ENCODE measurements at regions not wholly inside any gene's neighbourhood (a gene's known extent, or its start where the extent isn't known, plus 50 kb on each side); places are given as distances from the start of the nearest gene placed in this dataset.

- peak; percentile 65 to 89 for DNase-seq (ENCODE audit: low read depth in 2 of 2)
- no peak overlapping the region for H3K4me3 ChIP-seq (replicated peaks in 1 of 2; ENCODE audit: low read depth in 2 of 2, low read length in 2 of 2)
- TF ChIP-seq, protein P1, sequence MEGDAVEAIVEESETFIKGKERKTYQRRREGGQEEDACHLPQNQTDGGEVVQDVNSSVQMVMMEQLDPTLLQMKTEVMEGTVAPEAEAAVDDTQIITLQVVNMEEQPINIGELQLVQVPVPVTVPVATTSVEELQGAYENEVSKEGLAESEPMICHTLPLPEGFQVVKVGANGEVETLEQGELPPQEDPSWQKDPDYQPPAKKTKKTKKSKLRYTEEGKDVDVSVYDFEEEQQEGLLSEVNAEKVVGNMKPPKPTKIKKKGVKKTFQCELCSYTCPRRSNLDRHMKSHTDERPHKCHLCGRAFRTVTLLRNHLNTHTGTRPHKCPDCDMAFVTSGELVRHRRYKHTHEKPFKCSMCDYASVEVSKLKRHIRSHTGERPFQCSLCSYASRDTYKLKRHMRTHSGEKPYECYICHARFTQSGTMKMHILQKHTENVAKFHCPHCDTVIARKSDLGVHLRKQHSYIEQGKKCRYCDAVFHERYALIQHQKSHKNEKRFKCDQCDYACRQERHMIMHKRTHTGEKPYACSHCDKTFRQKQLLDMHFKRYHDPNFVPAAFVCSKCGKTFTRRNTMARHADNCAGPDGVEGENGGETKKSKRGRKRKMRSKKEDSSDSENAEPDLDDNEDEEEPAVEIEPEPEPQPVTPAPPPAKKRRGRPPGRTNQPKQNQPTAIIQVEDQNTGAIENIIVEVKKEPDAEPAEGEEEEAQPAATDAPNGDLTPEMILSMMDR (IDR thresholded peaks at IDR 0.05; ENCODE audit: low read depth, low read length) = peak; percentile 57
Measured at GRCh38 chr5:9851458-9851857, 221.3 kb upstream of the TAS2R1 start.

- TF ChIP-seq, protein P1 (IDR thresholded peaks at IDR 0.05; ENCODE audit: low read depth, low read length) = no peak
- H3K4me3 ChIP-seq (replicated peaks in 1 of 2; ENCODE audit: low read depth in 2 of 2, low read length in 2 of 2) = no peak overlapping the region
- DNase-seq (ENCODE audit: low read depth in 2 of 2) = no peak
Measured at GRCh38 chr5:9850456-9850855, 220.3 kb upstream of the TAS2R1 start.

DNA sequence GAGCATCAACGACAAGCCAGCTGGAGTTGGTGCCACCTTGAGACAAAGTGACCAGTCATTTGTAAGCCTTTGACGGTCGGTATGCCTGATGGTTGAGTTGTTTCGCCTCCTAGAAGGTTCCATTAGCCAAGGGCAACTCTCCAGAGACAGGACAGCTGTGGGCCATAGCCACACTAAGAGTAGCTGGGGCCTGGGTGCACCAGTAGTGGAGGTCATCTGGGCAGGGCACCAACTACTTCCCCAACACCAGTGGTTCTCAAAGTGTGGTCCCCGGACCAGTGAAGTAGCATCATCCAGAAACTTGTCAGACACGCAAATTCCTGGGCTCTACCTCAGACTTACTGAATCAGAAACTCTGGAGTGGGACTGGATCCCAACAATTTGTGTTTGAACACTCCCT, 217.5 kb upstream of the TAS2R1 start:
- H3K4me3 ChIP-seq (replicated peaks in 1 of 2; ENCODE audit: low read depth in 2 of 2, low read length in 2 of 2) = no peak overlapping the region
- DNase-seq (ENCODE audit: low read depth in 2 of 2) = no peak
- TF ChIP-seq, protein P1 (IDR thresholded peaks at IDR 0.05; ENCODE audit: low read depth, low read length) = no peak

DNA sequence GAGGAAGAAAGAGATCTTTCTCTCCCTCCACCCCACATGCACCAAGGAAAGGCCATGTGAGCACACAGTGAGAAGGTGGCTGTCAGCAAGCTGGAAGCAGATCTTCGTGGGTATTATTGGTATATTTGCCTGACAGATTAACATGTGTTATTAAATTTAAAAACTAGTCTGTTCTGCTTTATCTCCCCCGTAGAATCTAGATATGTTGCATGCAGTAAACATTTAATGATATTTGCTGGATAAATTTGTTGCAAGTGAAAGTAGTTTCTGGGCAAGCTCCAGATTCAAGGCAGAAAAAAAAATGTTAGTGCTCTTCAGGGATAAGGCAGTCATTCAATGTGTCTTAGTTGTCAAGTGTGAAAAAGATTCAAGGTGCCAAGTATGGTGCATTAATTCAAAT, 215.0 kb upstream of the TAS2R1 start:
- no peak for DNase-seq (ENCODE audit: low read depth in 2 of 2)
- TF ChIP-seq, protein P1 (IDR thresholded peaks at IDR 0.05; ENCODE audit: low read depth, low read length) = no peak
- no peak overlapping the region for H3K4me3 ChIP-seq (replicated peaks in 1 of 2; ENCODE audit: low read depth in 2 of 2, low read length in 2 of 2)

DNA sequence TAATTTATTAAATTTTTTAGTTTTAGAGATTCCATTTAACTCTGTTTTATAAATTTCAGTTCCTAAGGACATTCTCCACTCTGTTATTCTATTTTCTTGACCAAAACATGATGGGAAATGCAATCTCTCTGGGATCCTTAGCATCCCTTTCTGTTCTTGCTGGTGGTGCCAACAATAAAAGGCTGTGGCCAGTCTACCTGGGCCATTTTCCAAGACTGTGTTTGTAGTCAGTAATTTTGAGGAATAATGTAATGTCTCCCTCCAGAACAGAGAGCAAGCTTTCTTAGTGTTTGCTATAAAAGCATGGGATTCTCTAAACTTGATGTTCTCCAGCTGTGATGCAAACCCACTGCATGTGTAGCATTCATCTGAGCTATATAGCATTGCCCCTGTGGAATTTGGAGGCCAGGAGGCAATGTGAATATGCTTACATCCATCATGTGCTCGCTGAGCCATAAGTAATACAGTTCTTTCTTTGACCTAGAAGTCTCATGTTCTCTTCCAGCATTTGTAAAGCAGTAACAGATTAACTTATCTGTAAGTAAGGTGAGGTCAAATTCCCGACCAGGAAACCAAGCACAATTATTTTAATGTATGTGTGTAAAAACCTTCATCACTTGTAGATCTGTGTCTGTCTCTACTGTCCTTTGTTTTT, 211.5 kb upstream of the TAS2R1 start:
- no peak for DNase-seq (ENCODE audit: low read depth in 2 of 2)
- no peak overlapping the region for H3K4me3 ChIP-seq (replicated peaks in 1 of 2; ENCODE audit: low read depth in 2 of 2, low read length in 2 of 2)
- TF ChIP-seq, protein P1 (IDR thresholded peaks at IDR 0.05; ENCODE audit: low read depth, low read length) = no peak

GRCh38 chr5:9838916-9839315, 208.8 kb upstream of the TAS2R1 start:
- TF ChIP-seq, protein P1 (IDR thresholded peaks at IDR 0.05; ENCODE audit: low read depth, low read length) = no peak
- DNase-seq (ENCODE audit: low read depth in 2 of 2) = no peak
- no peak overlapping the region for H3K4me3 ChIP-seq (replicated peaks in 1 of 2; ENCODE audit: low read depth in 2 of 2, low read length in 2 of 2)

Measured in cardiac fibroblast (primary cell).